Ovary (tissue), 3 donors: ENCODE measurements at regions not wholly inside any gene's neighbourhood (a gene's known extent, or its start where the extent isn't known, plus 50 kb on each side); places are given as distances from the start of the nearest gene placed in this dataset.

Experiments used
- EP300 ChIP-seq: sonication (generic); formaldehyde crosslinking; IDR thresholded peaks from one replicate; pipeline ENCODE4 v1.6.1; 2017; ENCODE audit warnings: antibody characterized with exemption
- POLR2A ChIP-seq: fragments of 450-650 bp; IDR thresholded peaks from one replicate; pipeline ENCODE4 v1.6.1; 2017; ENCODE audit warnings: antibody characterized with exemption, mild to moderate bottlenecking, moderate library complexity
- TF ChIP-seq, protein P1 (sequence below), 3 donors: fragments of 450-650 bp in 2 of 3; fragments of 200-600 bp in 1 of 3; IDR thresholded peaks; one replicate each; pipeline versions ENCODE4 v1.5.1 to v1.8.0; 2016 to 2022; ENCODE audit warnings: antibody characterized with exemption in 3 of 3, mild to moderate bottlenecking in 1 of 3
- donor health status: DM: no; HTN: no; CAD: no.

DNA sequence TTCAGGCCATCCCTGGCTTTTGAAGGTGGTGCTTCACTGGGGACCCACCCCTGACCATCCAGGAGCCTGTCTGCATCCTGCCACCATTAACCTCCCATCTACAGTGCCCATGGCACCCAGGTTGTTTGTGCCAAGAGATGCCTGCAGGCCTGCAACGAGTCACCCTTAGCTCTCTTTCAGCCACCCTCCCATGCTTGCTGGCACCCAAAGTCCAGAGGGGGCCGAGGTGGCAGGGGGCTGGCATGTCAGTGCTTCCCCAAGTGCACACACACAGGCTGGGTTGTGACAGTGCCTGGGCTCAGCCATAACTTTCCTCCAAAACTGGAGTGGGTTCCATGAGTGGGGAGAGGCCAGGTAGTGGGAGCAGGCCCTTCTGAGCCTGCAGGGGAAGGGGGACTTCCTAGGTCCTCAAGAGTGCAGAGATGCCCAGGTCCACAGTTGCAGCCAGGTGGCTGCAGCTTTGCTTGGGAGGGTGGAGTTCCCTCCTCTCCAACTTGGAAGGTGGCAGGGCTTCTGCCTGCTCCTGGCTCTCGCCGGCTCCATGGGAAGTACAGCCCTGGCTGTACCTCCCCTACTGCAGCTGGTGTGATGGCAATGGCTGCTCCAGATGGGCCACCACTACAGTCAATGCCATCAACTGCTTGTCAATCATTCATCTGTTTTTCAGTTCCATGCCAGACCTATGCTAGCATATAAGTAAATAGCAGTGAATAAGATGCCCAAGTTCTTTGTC, 235.9 kb upstream of the GIMD1 start:
- TF ChIP-seq, protein P1, sequence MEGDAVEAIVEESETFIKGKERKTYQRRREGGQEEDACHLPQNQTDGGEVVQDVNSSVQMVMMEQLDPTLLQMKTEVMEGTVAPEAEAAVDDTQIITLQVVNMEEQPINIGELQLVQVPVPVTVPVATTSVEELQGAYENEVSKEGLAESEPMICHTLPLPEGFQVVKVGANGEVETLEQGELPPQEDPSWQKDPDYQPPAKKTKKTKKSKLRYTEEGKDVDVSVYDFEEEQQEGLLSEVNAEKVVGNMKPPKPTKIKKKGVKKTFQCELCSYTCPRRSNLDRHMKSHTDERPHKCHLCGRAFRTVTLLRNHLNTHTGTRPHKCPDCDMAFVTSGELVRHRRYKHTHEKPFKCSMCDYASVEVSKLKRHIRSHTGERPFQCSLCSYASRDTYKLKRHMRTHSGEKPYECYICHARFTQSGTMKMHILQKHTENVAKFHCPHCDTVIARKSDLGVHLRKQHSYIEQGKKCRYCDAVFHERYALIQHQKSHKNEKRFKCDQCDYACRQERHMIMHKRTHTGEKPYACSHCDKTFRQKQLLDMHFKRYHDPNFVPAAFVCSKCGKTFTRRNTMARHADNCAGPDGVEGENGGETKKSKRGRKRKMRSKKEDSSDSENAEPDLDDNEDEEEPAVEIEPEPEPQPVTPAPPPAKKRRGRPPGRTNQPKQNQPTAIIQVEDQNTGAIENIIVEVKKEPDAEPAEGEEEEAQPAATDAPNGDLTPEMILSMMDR (IDR thresholded peaks at IDR 0.05): no peak
- TF ChIP-seq EP300 (no peak), POLR2A (no peak)
